Lower leg skin (tissue), 3 donors: ENCODE measurements at regions not wholly inside any gene's neighbourhood (a gene's known extent, or its start where the extent isn't known, plus 50 kb on each side); places are given as distances from the start of the nearest gene placed in this dataset.

Experiments
- CTCF ChIP-seq, 3 donors: fragments of 450-650 bp; IDR thresholded peaks; one replicate each; pipeline ENCODE4 v1.5.1; 2016; ENCODE audit warnings: antibody characterized with exemption in 3 of 3, mild to moderate bottlenecking in 3 of 3, moderate library complexity in 2 of 3
- POLR2A ChIP-seq, 2 donors: fragments of 450-650 bp; IDR thresholded peaks; one replicate each; pipeline ENCODE4 v1.6.1; 2016 to 2017; ENCODE audit warnings: antibody characterized with exemption in 2 of 2, mild to moderate bottlenecking in 1 of 2, moderate library complexity in 1 of 2

GRCh38 chr2:219864154-219864553 is 236.7 kb downstream of the SLC4A3 start:
- TF ChIP-seq POLR2A (IDR thresholded peaks at IDR 0.05), result no peak
- TF ChIP-seq CTCF (IDR thresholded peaks at IDR 0.05), result no peak
